Right cardiac atrium (tissue), 5 donors: ENCODE measurements at regions not wholly inside any gene's neighbourhood (a gene's known extent, or its start where the extent isn't known, plus 50 kb on each side); places are given as distances from the start of the nearest gene placed in this dataset.
A peak's percentile ranks its signal among the peaks of the same experiment; 100 is the strongest.
"Not testable (repeated sequence)": the region's sequence is repeated elsewhere in the genome, so short reads cannot be mapped to it uniquely, and the experiment has no call there.

ENCODE experiments used
- ATAC-seq, 2 donors: fragments of 200-7000 bp; cut with Tn5 transposase; one replicate each; pipeline versions ENCODE4 v1.8.0 to v1.9.1; 2020; ENCODE audit warnings: moderate library complexity in 2 of 2, mild to moderate bottlenecking in 1 of 2
- DNase-seq, 3 donors: peaks; one replicate each; pipeline ENCODE4 v3.0.0-alpha.2; 2020
- H3K27ac ChIP-seq: one replicate; pipeline ENCODE4 v1.5.1; 2013; ENCODE audit warnings: mild to moderate bottlenecking, low read length, control low read depth, moderate library complexity
- H3K27me3 ChIP-seq: one replicate; pipeline ENCODE4 v1.6.1; 2013; ENCODE audit not compliant: control insufficient read depth, insufficient read depth
- H3K4me1 ChIP-seq: one replicate; pipeline ENCODE4 v1.6.1; 2013; ENCODE audit warnings: low read length; ENCODE audit not compliant: control insufficient read depth, insufficient read depth
- H3K4me3 ChIP-seq: one replicate; pipeline ENCODE4 v1.5.1; 2013; ENCODE audit warnings: low read length, control low read depth
- H3K9me3 ChIP-seq: one replicate; pipeline ENCODE4 v1.6.1; 2013; ENCODE audit warnings: low read length; ENCODE audit not compliant: control insufficient read depth
- WGBS: extraction: QIAGEN DNeasy Blood & Tissue Kit; methylation state at CpG from one replicate; pipeline ENCODE4 v1.1.7; 2013; 5-methylcytosine and 5-hydroxymethylcytosine counted together
- intact Hi-C, 4 donors: fragments of 100-400 bp; cut with DNase I; formaldehyde crosslinking; loops; one replicate each; pipeline versions ENCODE4 v1.11.0 to v1.14.0; 2022 to 2023
- donor health status: healthy with polysubstance abuse.
- donor health status: DM: no; HTN: yes; CAD: no.
- donor health status: DM: no; HTN: no; CAD: no.
- donor health status: DM: no; HTN: yes; CAD: no; lungs with severe emphysema.
- donor health status: DM: yes; HTN: yes; CAD: no.

- H3K27ac ChIP-seq = no peak overlapping the region
- WGBS = 93% methylated on average over 6 of the region's 6 CpGs
- intact Hi-C loops = no loop called here
- H3K9me3 ChIP-seq = no peaks in the 10 kb centered on the region
- H3K4me1 ChIP-seq = no peaks in the 10 kb centered on the region
- ATAC-seq = no peak
- H3K4me3 ChIP-seq = no peak overlapping the region
- DNase-seq = peak; percentile 4 to 39 (median 22)
- no peaks in the 10 kb centered on the region for H3K27me3 ChIP-seq
Measured at GRCh38 chr7:94146408-94146807, 142.3 kb upstream of the BET1 start.

GRCh38 chr7:94149789-94150545, 145.8 kb upstream of the BET1 start:
- H3K4me3 ChIP-seq = no peak overlapping the region
- ATAC-seq = peak in 1 of 2 donors; percentile 57

GRCh38 chr7:94154182-94154581, 150.0 kb upstream of the BET1 start:
- ATAC-seq = no peak
- Histone ChIP-seq H3K4me1 (no peaks in the 10 kb centered on the region), H3K27me3 (no peaks in the 10 kb centered on the region), H3K9me3 (no peaks in the 10 kb centered on the region), H3K27ac (no peak overlapping the region), H3K4me3 (no peak overlapping the region)
- intact Hi-C loops = no loop called here
- no peak for DNase-seq

More at GRCh38 chr7:94149789-94150545, 145.8 kb upstream of the BET1 start:
- no peak for DNase-seq
- 77% methylated on average over 5 of the region's 5 CpGs for WGBS
- H3K4me1 ChIP-seq = no peaks in the 10 kb centered on the region
- no peak overlapping the region for H3K27ac ChIP-seq
- intact Hi-C loops = no loop called here
- no peaks in the 10 kb centered on the region for H3K27me3 ChIP-seq
- no peaks in the 10 kb centered on the region for H3K9me3 ChIP-seq

- no peaks in the 10 kb centered on the region for H3K9me3 ChIP-seq
- no peak overlapping the region for H3K4me3 ChIP-seq
- intact Hi-C loops = no loop called here
- no peaks in the 10 kb centered on the region for H3K27me3 ChIP-seq
- DNase-seq = no peak
- no peak overlapping the region for H3K27ac ChIP-seq
- ATAC-seq = no peak
- WGBS = 48% methylated on average over 3 of the region's 3 CpGs
- H3K4me1 ChIP-seq = no peaks in the 10 kb centered on the region
Measured at GRCh38 chr7:94154858-94155257, 150.7 kb upstream of the BET1 start.

- not testable (repeated sequence) for ATAC-seq
Measured at GRCh38 chr7:94157659-94158306, 153.6 kb upstream of the BET1 start.

GRCh38 chr7:94160719-94161435, 156.7 kb upstream of the BET1 start:
- no peak overlapping the region for H3K27ac ChIP-seq
- no peak for DNase-seq
- no peaks in the 10 kb centered on the region for H3K4me1 ChIP-seq
- no peak for ATAC-seq
- no peak overlapping the region for H3K4me3 ChIP-seq
- no peaks in the 10 kb centered on the region for H3K27me3 ChIP-seq
- WGBS = 71% methylated on average over 3 of the region's 3 CpGs
- no peaks in the 10 kb centered on the region for H3K9me3 ChIP-seq
- intact Hi-C loops = no loop called here

More at GRCh38 chr7:94157659-94158306, 153.6 kb upstream of the BET1 start:
- H3K4me3 ChIP-seq, DNase-seq, H3K4me1 ChIP-seq, intact Hi-C loops, H3K27ac ChIP-seq, H3K27me3 ChIP-seq, H3K9me3 ChIP-seq: not testable (repeated sequence)
- 82% methylated on average over 5 of the region's 5 CpGs for WGBS

- Histone ChIP-seq H3K27me3 (no peaks in the 10 kb centered on the region), H3K4me3 (no peak overlapping the region), H3K27ac (no peak overlapping the region), H3K4me1 (no peaks in the 10 kb centered on the region), H3K9me3 (no peaks in the 10 kb centered on the region)
- ATAC-seq (no peak), DNase-seq (no peak)
- intact Hi-C loops = no loop called here
- WGBS = 91% methylated on average over 6 of the region's 6 CpGs
Measured at GRCh38 chr7:94161476-94161875, 157.3 kb upstream of the BET1 start.

GRCh38 chr7:94169682-94170081, 165.5 kb upstream of the BET1 start:
- Histone ChIP-seq H3K27me3 (no peaks in the 10 kb centered on the region), H3K9me3 (no peaks in the 10 kb centered on the region), H3K4me1 (no peaks in the 10 kb centered on the region), H3K4me3 (no peak overlapping the region), H3K27ac (no peak overlapping the region)
- WGBS = 90% methylated on average over 4 of the region's 4 CpGs
- DNase-seq (peak in 2 of 3 donors; percentile 20 to 54), ATAC-seq (peak; percentile 69 to 74)
- intact Hi-C loops = no loop called here

- no peaks in the 10 kb centered on the region for H3K9me3 ChIP-seq
- intact Hi-C loops = no loop called here
Measured at GRCh38 chr7:94170836-94171235, 166.7 kb upstream of the BET1 start.

GRCh38 chr7:94173436-94173835, 169.3 kb upstream of the BET1 start:
- Histone ChIP-seq H3K4me3 (no peak overlapping the region), H3K9me3 (no peaks in the 10 kb centered on the region), H3K27ac (no peak overlapping the region), H3K27me3 (no peaks in the 10 kb centered on the region), H3K4me1 (peaks cover 2% of the 10 kb centered on the region)
- ATAC-seq = no peak
- WGBS = 64% methylated on average over 2 of the region's 2 CpGs
- intact Hi-C loops = no loop called here
- no peak for DNase-seq

More at GRCh38 chr7:94170836-94171235, 166.7 kb upstream of the BET1 start:
- Histone ChIP-seq H3K4me3 (no peak overlapping the region), H3K4me1 (no peaks in the 10 kb centered on the region), H3K27ac (no peak overlapping the region), H3K27me3 (no peaks in the 10 kb centered on the region)
- no peak for DNase-seq
- ATAC-seq = no peak

GRCh38 chr7:94174375-94174774, 170.2 kb upstream of the BET1 start:
- Histone ChIP-seq H3K4me3 (no peak overlapping the region), H3K4me1 (peaks cover 2% of the 10 kb centered on the region), H3K27me3 (no peaks in the 10 kb centered on the region), H3K9me3 (no peaks in the 10 kb centered on the region), H3K27ac (no peak overlapping the region)
- 78% methylated on average over 5 of the region's 5 CpGs for WGBS
- DNase-seq (no peak), ATAC-seq (no peak)
- intact Hi-C loops = no loop called here
